ENCODE measurements at regions not wholly inside any gene's neighbourhood (a gene's known extent, or its start where the extent isn't known, plus 50 kb on each side); places are given as distances from the start of the nearest gene placed in this dataset.

DNA sequence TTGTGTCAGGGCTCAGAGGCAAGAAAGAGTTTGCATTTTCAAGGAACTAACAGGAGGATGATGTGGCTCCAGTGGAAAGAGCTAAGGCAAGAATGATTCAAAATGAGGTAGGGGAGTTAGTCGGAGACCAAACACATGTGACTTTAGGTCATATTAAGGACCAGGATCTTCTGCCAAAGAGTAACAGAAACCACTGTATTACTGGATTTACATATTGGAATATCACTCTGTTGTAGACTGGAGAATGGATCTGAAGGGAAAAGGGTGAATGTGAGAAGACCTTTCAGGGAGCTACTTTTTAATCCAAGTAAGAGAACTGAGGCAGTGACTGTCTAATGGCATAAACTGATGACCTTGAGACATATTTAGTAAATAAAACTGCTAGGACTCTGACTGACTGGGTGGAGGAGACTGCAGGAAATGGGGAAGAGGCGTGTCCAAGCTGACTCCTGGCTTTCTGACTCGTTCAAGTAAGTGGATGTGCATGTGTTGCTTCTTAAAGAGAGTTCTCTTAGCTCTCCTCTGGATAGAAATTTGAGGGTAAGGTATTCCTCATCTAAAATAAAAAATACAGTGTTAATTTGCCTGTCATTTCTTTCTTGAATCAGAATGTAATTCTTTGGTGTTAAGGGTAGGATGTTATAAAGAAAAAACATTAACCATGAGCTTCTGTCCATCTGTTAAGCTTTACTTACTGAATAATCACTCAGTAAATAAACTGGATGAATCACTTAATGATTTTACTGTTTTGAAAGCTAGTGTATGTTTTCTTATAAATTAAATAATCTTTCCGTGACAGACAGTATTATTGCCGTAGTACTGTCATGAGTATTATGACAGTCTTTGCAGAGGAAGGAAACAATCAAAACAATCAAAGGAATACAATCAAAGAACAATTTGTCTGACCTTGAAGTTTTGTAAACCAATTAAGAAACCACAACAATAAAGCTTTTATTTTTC lies 58.3 kb upstream of the CFAP20DC start:
- H3K27me3 Mint-ChIP-seq = peaks cover 0 to 9% of the 10 kb centered on the region in 2 donors
- ChIA-PET CTCF (no interaction called here), POLR2A (no interaction called here)
- no peaks in the 10 kb centered on the region for H3K36me3 Mint-ChIP-seq
- no peaks in the 10 kb centered on the region for H3K27me3 ChIP-seq (replicated peaks in 1 of 2; ENCODE audit: control insufficient read depth in 2 of 2, extremely low read depth in 1 of 2, insufficient read depth in 2 of 2, low read length in 1 of 2)
- H3K4me1 Mint-ChIP-seq = no peaks in the 10 kb centered on the region
- H3K4me3 ChIP-seq (ENCODE audit: control insufficient read depth in 1 of 2, extremely low read depth in 1 of 2, low read length in 1 of 2) = no peak overlapping the region
- H3K9me3 Mint-ChIP-seq = no peaks in the 10 kb centered on the region
- H3K27ac Mint-ChIP-seq = no peak overlapping the region
- H3K4me3 Mint-ChIP-seq = no peak overlapping the region
- no peaks in the 10 kb centered on the region for H3K9me3 ChIP-seq
- no peaks in the 10 kb centered on the region for H3K36me3 ChIP-seq (ENCODE audit: control insufficient read depth in 2 of 2, extremely low read depth in 1 of 2, insufficient read depth in 1 of 2, low read length in 1 of 2)
- no peaks in the 10 kb centered on the region for H3K4me1 ChIP-seq (ENCODE audit: control insufficient read depth in 1 of 2, extremely low read depth in 1 of 2, insufficient read depth in 2 of 2, low read length in 2 of 2)
- WGBS (ENCODE audit: insufficient coverage) = 33% methylated on average over 1 of the region's 5 CpGs
- DNase-seq = no peak
- ATAC-seq (replicated peaks in 1 of 4) = no peak
- H3K27ac ChIP-seq (ENCODE audit: low read length) = no peak overlapping the region

GRCh38 chr3:59106085-59106648 lies 56.3 kb upstream of the CFAP20DC start:
- no peaks in the 10 kb centered on the region for H3K36me3 ChIP-seq (ENCODE audit: control insufficient read depth in 2 of 2, extremely low read depth in 1 of 2, insufficient read depth in 1 of 2, low read length in 1 of 2)
- no peak overlapping the region for H3K27ac ChIP-seq (ENCODE audit: low read length)
- ChIA-PET POLR2A (interaction anchor here (0.6 kb wide), 3 partner anchors 86 to 686 kb away, joined by 3 to 7 read pairs (median 6); no protein-coding TSS in a partner anchor), CTCF (no interaction called here)
- no peaks in the 10 kb centered on the region for H3K4me1 Mint-ChIP-seq
- no peak overlapping the region for H3K27ac Mint-ChIP-seq
- no peaks in the 10 kb centered on the region for H3K9me3 Mint-ChIP-seq
- peaks cover 10 to 12% of the 10 kb centered on the region in 2 donors for H3K27me3 Mint-ChIP-seq
- H3K9me3 ChIP-seq = no peaks in the 10 kb centered on the region
- no peaks in the 10 kb centered on the region for H3K27me3 ChIP-seq (replicated peaks in 1 of 2; ENCODE audit: control insufficient read depth in 2 of 2, extremely low read depth in 1 of 2, insufficient read depth in 2 of 2, low read length in 1 of 2)
- no peaks in the 10 kb centered on the region for H3K36me3 Mint-ChIP-seq
- no peak overlapping the region for H3K4me3 Mint-ChIP-seq
- H3K4me3 ChIP-seq (ENCODE audit: control insufficient read depth in 1 of 2, extremely low read depth in 1 of 2, low read length in 1 of 2) = no peak overlapping the region
- DNase-seq (no peak), ATAC-seq (replicated peaks in 1 of 4) (no peak)
- no CpG with 5 or more reads among the region's 1 CpG for WGBS (ENCODE audit: insufficient coverage)
- no peaks in the 10 kb centered on the region for H3K4me1 ChIP-seq (ENCODE audit: control insufficient read depth in 1 of 2, extremely low read depth in 1 of 2, insufficient read depth in 2 of 2, low read length in 2 of 2)

DNA sequence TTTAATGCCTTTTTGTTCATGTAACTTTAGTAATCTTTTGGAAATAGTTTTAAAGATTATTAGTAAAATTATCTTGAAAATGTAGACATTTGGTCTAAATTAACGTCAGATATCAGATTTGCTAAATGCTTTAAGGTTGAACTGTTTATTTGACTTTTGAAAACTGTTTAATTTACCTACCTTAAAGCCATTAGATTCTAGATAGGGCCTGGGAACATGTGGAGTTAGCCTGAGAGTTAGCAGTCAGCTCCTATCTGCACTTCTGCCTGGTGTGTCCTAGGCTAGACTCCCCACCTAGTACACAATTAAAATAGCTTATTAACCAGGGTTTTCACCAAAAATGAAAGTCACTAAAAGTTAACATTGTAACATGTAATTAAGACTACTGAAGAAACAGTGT lies 53.7 kb upstream of the CFAP20DC start:
- peaks cover 17 to 20% of the 10 kb centered on the region in 2 donors for H3K27me3 Mint-ChIP-seq
- ChIA-PET POLR2A (no interaction called here), CTCF (no interaction called here)
- Histone ChIP-seq H3K27me3 (replicated peaks in 1 of 2; ENCODE audit: control insufficient read depth in 2 of 2, extremely low read depth in 1 of 2, insufficient read depth in 2 of 2, low read length in 1 of 2) (no peaks in the 10 kb centered on the region), H3K9me3 (no peaks in the 10 kb centered on the region), H3K4me3 (ENCODE audit: control insufficient read depth in 1 of 2, extremely low read depth in 1 of 2, low read length in 1 of 2) (no peak overlapping the region), H3K4me1 (ENCODE audit: control insufficient read depth in 1 of 2, extremely low read depth in 1 of 2, insufficient read depth in 2 of 2, low read length in 2 of 2) (no peaks in the 10 kb centered on the region), H3K27ac (ENCODE audit: low read length) (no peak overlapping the region), H3K36me3 (ENCODE audit: control insufficient read depth in 2 of 2, extremely low read depth in 1 of 2, insufficient read depth in 1 of 2, low read length in 1 of 2) (no peaks in the 10 kb centered on the region)
- no peak for DNase-seq
- no peak for ATAC-seq (replicated peaks in 1 of 4)
- H3K36me3 Mint-ChIP-seq = no peaks in the 10 kb centered on the region
- WGBS (ENCODE audit: insufficient coverage) = no CpG with 5 or more reads among the region's 1 CpG
- no peaks in the 10 kb centered on the region for H3K9me3 Mint-ChIP-seq
- no peak overlapping the region for H3K27ac Mint-ChIP-seq
- H3K4me1 Mint-ChIP-seq = no peaks in the 10 kb centered on the region
- H3K4me3 Mint-ChIP-seq = no peak overlapping the region

GRCh38 chr3:59101231-59101736 lies 51.5 kb upstream of the CFAP20DC start:
- POLR2A ChIA-PET = interaction anchor here in 1 of 2 donors (0.5 kb wide), 1 partner anchor 354 kb away, joined by 4 read pairs; no protein-coding TSS in a partner anchor
- no peak overlapping the region for H3K27ac Mint-ChIP-seq
- no peaks in the 10 kb centered on the region for H3K27me3 ChIP-seq (replicated peaks in 1 of 2; ENCODE audit: control insufficient read depth in 2 of 2, extremely low read depth in 1 of 2, insufficient read depth in 2 of 2, low read length in 1 of 2)
- H3K9me3 ChIP-seq = no peaks in the 10 kb centered on the region
- H3K36me3 Mint-ChIP-seq = no peaks in the 10 kb centered on the region
- CTCF ChIA-PET = no interaction called here
- H3K27me3 Mint-ChIP-seq = peaks cover 18 to 20% of the 10 kb centered on the region in 2 donors
- H3K4me3 ChIP-seq (ENCODE audit: control insufficient read depth in 1 of 2, extremely low read depth in 1 of 2, low read length in 1 of 2) = no peak overlapping the region
- H3K4me1 ChIP-seq (ENCODE audit: control insufficient read depth in 1 of 2, extremely low read depth in 1 of 2, insufficient read depth in 2 of 2, low read length in 2 of 2) = no peaks in the 10 kb centered on the region
- ATAC-seq (replicated peaks in 1 of 4) = no peak
- H3K4me3 Mint-ChIP-seq = no peak overlapping the region
- H3K36me3 ChIP-seq (ENCODE audit: control insufficient read depth in 2 of 2, extremely low read depth in 1 of 2, insufficient read depth in 1 of 2, low read length in 1 of 2) = no peaks in the 10 kb centered on the region
- 72% methylated on average over 3 of the region's 4 CpGs for WGBS (ENCODE audit: insufficient coverage)
- peaks cover 8 to 14% (median 11%) of the 10 kb centered on the region in 3 donors for H3K9me3 Mint-ChIP-seq
- no peak for DNase-seq
- no peaks in the 10 kb centered on the region for H3K4me1 Mint-ChIP-seq
- no peak overlapping the region for H3K27ac ChIP-seq (ENCODE audit: low read length)
